ENCODE measurements at regions not wholly inside any gene's neighbourhood (a gene's known extent, or its start where the extent isn't known, plus 50 kb on each side); places are given as distances from the start of the nearest gene placed in this dataset.

- POLR2A ChIA-PET = no interaction called here
- BruUV-seq (replicated peaks) = no TSS peak
- Mint-ChIP-seq H3K27ac (ENCODE audit: low read depth, unreplicated experiment) (no peak overlapping the region), H3K4me1 (ENCODE audit: insufficient read depth, unreplicated experiment) (no peaks in the 10 kb centered on the region), H3K4me3 (ENCODE audit: unreplicated experiment) (no peak overlapping the region), H3K27me3 (ENCODE audit: insufficient read depth, unreplicated experiment) (no peaks in the 10 kb centered on the region), H3K9me3 (ENCODE audit: unreplicated experiment) (peaks cover 6% of the 10 kb centered on the region), H3K36me3 (ENCODE audit: insufficient read depth, unreplicated experiment) (no peaks in the 10 kb centered on the region)
- intact Hi-C loops (cut with micrococcal nuclease) = no loop called here
- no peak for DNase-seq (ENCODE audit: unreplicated experiment)
- CTCF ChIA-PET = interaction anchor here (1.1 kb wide), 1 partner anchor 18 kb away, joined by 3 read pairs; no protein-coding TSS in a partner anchor
- TF ChIP-seq, protein P1, sequence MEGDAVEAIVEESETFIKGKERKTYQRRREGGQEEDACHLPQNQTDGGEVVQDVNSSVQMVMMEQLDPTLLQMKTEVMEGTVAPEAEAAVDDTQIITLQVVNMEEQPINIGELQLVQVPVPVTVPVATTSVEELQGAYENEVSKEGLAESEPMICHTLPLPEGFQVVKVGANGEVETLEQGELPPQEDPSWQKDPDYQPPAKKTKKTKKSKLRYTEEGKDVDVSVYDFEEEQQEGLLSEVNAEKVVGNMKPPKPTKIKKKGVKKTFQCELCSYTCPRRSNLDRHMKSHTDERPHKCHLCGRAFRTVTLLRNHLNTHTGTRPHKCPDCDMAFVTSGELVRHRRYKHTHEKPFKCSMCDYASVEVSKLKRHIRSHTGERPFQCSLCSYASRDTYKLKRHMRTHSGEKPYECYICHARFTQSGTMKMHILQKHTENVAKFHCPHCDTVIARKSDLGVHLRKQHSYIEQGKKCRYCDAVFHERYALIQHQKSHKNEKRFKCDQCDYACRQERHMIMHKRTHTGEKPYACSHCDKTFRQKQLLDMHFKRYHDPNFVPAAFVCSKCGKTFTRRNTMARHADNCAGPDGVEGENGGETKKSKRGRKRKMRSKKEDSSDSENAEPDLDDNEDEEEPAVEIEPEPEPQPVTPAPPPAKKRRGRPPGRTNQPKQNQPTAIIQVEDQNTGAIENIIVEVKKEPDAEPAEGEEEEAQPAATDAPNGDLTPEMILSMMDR (IDR thresholded peaks at IDR 0.05; ENCODE audit: unreplicated experiment) = no peak
Measured at GRCh38 chr5:103923616-103924168, 361.1 kb upstream of the NUDT12 start.

- CTCF ChIA-PET = interaction anchor here (0.6 to 1.0 kb wide), 4 partner anchors 23 to 352 kb away, joined by 3 to 6 read pairs (median 3); no protein-coding TSS in a partner anchor
Measured at GRCh38 chr5:103919506-103919905, 356.9 kb upstream of the NUDT12 start.

DNA sequence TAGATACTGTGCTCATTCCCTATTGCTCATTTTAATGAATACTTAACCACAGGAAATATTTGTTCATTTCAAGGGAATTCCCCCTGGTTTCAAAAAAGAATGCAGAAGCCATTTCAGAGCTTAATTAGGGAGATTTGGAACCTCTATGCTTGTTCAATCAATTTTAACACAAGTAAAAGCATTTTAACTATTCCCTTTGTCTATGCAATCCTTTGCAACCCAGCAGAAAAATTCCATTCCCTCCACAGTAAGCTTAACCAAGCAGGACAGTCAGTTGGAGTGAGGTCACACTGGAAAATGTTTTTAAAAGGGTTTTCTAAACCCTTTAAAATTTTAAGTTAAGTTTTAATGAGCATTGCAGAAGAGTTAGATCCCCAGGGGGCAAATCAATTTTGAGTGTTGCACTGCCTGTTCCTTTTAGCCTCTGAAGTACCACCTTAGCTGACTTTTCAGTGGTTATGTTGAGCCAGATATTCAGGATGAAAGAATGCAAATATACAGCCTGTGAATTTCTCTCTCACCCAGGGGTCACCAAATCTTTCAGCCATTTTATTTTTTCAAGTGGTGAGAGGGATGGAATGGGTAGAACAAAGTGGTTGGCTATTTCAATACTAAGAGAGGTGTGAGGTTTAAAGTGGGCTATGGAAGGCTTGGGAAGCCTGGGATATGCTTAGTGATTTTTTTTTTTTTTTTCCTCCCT is 356.2 kb upstream of the NUDT12 start:
- TF ChIP-seq, protein P1 (IDR thresholded peaks at IDR 0.05; ENCODE audit: unreplicated experiment) = no peak
- ChIA-PET CTCF (interaction anchor here (0.6 kb wide), 1 partner anchor 106 kb away, joined by 3 read pairs; no protein-coding TSS in a partner anchor), POLR2A (no interaction called here)
- intact Hi-C loops (cut with micrococcal nuclease) = no loop called here
- DNase-seq (ENCODE audit: unreplicated experiment) = no peak
- Mint-ChIP-seq H3K27me3 (ENCODE audit: insufficient read depth, unreplicated experiment) (no peaks in the 10 kb centered on the region), H3K4me1 (ENCODE audit: insufficient read depth, unreplicated experiment) (no peaks in the 10 kb centered on the region), H3K4me3 (ENCODE audit: unreplicated experiment) (no peak overlapping the region), H3K9me3 (ENCODE audit: unreplicated experiment) (no peaks in the 10 kb centered on the region), H3K27ac (ENCODE audit: low read depth, unreplicated experiment) (no peak overlapping the region), H3K36me3 (ENCODE audit: insufficient read depth, unreplicated experiment) (no peaks in the 10 kb centered on the region)
- no TSS peak for BruUV-seq (replicated peaks)

More at GRCh38 chr5:103919506-103919905, 356.9 kb upstream of the NUDT12 start:
- no peaks in the 10 kb centered on the region for H3K36me3 Mint-ChIP-seq (ENCODE audit: insufficient read depth, unreplicated experiment)
- intact Hi-C loops (cut with micrococcal nuclease) = no loop called here
- H3K27me3 Mint-ChIP-seq (ENCODE audit: insufficient read depth, unreplicated experiment) = no peaks in the 10 kb centered on the region
- POLR2A ChIA-PET = no interaction called here
- H3K4me1 Mint-ChIP-seq (ENCODE audit: insufficient read depth, unreplicated experiment) = no peaks in the 10 kb centered on the region
- DNase-seq (ENCODE audit: unreplicated experiment) = no peak
- TF ChIP-seq, protein P1 (IDR thresholded peaks at IDR 0.05; ENCODE audit: unreplicated experiment) = no peak
- no peak overlapping the region for H3K4me3 Mint-ChIP-seq (ENCODE audit: unreplicated experiment)
- no peaks in the 10 kb centered on the region for H3K9me3 Mint-ChIP-seq (ENCODE audit: unreplicated experiment)
- BruUV-seq (replicated peaks) = no TSS peak
- H3K27ac Mint-ChIP-seq (ENCODE audit: low read depth, unreplicated experiment) = no peak overlapping the region

DNA sequence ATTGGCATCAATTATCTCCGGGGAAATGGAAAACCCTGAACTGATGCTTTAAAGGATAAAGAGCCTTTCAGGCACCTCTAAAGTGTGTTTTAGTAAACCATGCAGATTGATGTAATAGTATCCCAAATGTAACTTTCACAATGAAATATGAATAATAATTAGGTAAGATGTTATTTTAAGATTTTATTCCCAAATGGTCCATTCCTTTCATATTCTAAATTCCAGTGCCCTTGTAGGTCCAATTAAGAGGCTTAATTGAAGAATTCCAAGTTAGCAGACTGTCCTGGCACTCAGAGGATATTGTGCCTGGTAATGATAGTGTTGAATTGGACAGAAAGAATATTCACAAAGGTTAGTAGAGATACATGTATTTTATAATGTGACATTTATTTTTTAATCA is 352.5 kb upstream of the NUDT12 start:
- TF ChIP-seq, protein P1 (IDR thresholded peaks at IDR 0.05; ENCODE audit: unreplicated experiment) = no peak
- H3K4me1 Mint-ChIP-seq (ENCODE audit: insufficient read depth, unreplicated experiment) = no peaks in the 10 kb centered on the region
- no peak for DNase-seq (ENCODE audit: unreplicated experiment)
- H3K36me3 Mint-ChIP-seq (ENCODE audit: insufficient read depth, unreplicated experiment) = no peaks in the 10 kb centered on the region
- H3K9me3 Mint-ChIP-seq (ENCODE audit: unreplicated experiment) = no peaks in the 10 kb centered on the region
- POLR2A ChIA-PET = interaction anchor here (0.6 kb wide), 1 partner anchor 1177 kb away, joined by 3 read pairs; no protein-coding TSS in a partner anchor
- BruUV-seq (replicated peaks) = no TSS peak
- H3K4me3 Mint-ChIP-seq (ENCODE audit: unreplicated experiment) = no peak overlapping the region
- no peak overlapping the region for H3K27ac Mint-ChIP-seq (ENCODE audit: low read depth, unreplicated experiment)
- H3K27me3 Mint-ChIP-seq (ENCODE audit: insufficient read depth, unreplicated experiment) = no peaks in the 10 kb centered on the region
- intact Hi-C loops (cut with micrococcal nuclease) = no loop called here
- CTCF ChIA-PET = no interaction called here

All from MCF 10A (cell line).